SJCRH30 (cell line): ENCODE measurements at regions not wholly inside any gene's neighbourhood (a gene's known extent, or its start where the extent isn't known, plus 50 kb on each side); places are given as distances from the start of the nearest gene placed in this dataset.
"Not testable (repeated sequence)": the region's sequence is repeated elsewhere in the genome, so short reads cannot be mapped to it uniquely, and the experiment has no call there.

Experiments used
- DNase-seq, 2 experiments: peaks; one replicate each; pipeline ENCODE4 v3.0.0-alpha.2; 2015 to 2020
- H3K27ac ChIP-seq: fragments of 250-450 bp; sonication (Bioruptor Pico); 2 replicates; pipeline ENCODE4 v1.5.1; 2020; ENCODE audit warnings: mild to moderate bottlenecking, moderate library complexity
- H3K27me3 ChIP-seq: fragments of 250-450 bp; sonication (Bioruptor Pico); 2 replicates; pipeline ENCODE4 v1.5.1; 2020; ENCODE audit warnings: mild to moderate bottlenecking, moderate library complexity
- H3K36me3 ChIP-seq: fragments of 250-450 bp; sonication (Bioruptor Pico); 2 replicates; pipeline ENCODE4 v1.5.1; 2020; ENCODE audit warnings: mild to moderate bottlenecking, moderate library complexity
- H3K4me1 ChIP-seq: fragments of 250-450 bp; sonication (Bioruptor Pico); 2 replicates; pipeline ENCODE4 v1.5.1; 2020; ENCODE audit warnings: mild to moderate bottlenecking, moderate library complexity
- H3K4me3 ChIP-seq: fragments of 250-450 bp; sonication (Bioruptor Pico); 2 replicates; pipeline ENCODE4 v1.5.1; 2020; ENCODE audit warnings: mild to moderate bottlenecking, moderate library complexity
- H3K9me3 ChIP-seq: fragments of 250-450 bp; sonication (Bioruptor Pico); replicated peaks from 2 replicates; pipeline ENCODE4 v1.5.1; 2020; ENCODE audit warnings: mild to moderate bottlenecking, moderate library complexity

DNA sequence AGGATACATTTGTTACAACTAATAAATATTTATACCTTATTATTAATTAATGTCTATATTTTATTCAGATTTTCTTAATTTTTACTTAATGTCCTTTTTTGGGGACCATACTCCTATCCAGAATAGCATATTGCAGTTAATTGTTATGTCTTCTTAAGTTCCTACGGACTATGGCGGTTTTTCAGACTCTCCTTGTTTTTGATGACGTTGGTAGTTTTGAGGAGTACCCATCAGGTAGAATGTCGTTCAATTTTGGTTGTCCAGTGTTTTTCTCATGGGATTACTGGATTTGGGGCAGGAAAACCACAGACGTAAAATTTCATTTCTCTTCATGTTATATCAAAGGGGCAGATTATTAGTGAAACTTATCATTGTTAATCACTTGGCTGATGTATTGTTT is 223.7 kb downstream of the ISL1 start:
- H3K27me3 ChIP-seq = no peaks in the 10 kb centered on the region
- H3K4me3 ChIP-seq = no peak overlapping the region
- DNase-seq = no peak
- H3K9me3 ChIP-seq = no peaks in the 10 kb centered on the region
- no peaks in the 10 kb centered on the region for H3K4me1 ChIP-seq
- H3K27ac ChIP-seq = no peak overlapping the region
- no peaks in the 10 kb centered on the region for H3K36me3 ChIP-seq

DNA sequence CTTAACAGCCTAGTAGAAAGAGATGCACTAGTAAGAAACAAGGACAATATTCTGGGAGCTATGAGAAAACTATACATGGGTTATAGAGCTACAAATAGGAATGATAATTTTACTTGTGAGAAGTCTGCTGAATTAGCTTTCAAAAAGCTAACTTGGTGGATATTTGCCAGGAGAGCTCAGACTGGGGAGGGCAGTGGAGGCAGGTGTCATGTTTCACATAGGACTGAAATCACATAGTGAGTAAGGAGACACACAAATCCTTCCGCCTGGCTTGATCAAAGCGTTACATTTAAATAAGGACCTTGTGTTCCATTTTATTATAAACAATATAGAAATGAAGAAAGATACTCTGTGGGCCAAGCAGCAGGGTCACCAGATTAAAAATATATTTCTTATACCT is 235.0 kb downstream of the ISL1 start:
- no peaks in the 10 kb centered on the region for H3K4me1 ChIP-seq
- peak in 1 of 2 experiments; percentile 14 for DNase-seq
- H3K4me3 ChIP-seq = no peak overlapping the region

DNA sequence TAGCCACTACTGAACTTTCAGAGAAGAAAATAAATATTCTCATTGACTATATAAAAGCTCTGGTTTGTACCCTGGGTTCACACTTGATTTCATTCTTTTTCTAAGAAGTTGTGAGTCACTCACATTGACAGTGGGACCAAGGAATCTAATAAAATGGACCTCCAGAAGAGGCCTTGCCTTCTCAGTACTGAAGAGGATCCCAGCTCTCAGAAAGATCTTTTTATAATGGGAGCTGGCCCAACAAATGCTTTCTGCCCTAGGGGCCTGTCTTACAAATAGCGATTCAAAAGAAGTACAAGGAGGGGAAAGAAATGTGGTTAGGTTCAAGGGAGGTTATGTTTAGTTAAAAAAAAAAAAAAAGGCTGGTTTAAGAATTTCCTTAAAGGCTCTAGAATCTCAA is 237.9 kb downstream of the ISL1 start:
- DNase-seq = no peak
- Histone ChIP-seq H3K27me3 (no peaks in the 10 kb centered on the region), H3K27ac (no peak overlapping the region), H3K4me3 (no peak overlapping the region), H3K36me3 (no peaks in the 10 kb centered on the region), H3K4me1 (no peaks in the 10 kb centered on the region), H3K9me3 (no peaks in the 10 kb centered on the region)

More for the DNA sequence above, 235.0 kb downstream of the ISL1 start:
- Histone ChIP-seq H3K27me3 (no peaks in the 10 kb centered on the region), H3K9me3 (no peaks in the 10 kb centered on the region), H3K36me3 (no peaks in the 10 kb centered on the region), H3K27ac (no peak overlapping the region)

DNA sequence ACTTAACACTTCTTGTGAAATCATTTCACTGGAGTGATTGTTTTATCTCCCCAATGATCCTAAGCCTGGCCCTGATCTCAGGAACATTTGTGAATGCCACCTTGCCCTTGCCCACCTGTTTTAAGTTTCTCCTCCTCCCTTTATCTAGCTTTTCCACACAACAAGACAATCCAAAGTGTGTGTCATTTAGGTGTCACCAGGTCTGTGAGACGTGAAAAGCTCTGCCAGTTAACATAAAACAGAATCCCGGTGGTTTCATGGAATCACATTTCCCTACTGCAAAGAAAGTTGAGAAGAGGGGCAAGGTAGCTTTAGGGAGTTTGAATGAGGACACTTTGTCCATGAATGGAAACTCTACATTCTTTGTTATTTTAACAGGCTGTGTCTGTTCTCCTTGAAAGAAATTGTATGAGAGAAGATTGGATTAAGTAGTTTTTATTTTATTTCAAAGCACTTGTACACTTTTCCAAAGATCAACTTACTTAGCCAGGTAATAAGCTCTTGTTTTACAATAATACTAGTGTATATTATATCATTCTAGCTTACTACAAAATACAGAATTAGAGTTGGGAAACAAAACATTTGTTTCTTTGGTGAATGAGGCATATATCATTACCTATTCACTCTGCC is 239.0 kb downstream of the ISL1 start:
- H3K9me3 ChIP-seq = no peaks in the 10 kb centered on the region
- DNase-seq = no peak
- H3K27ac ChIP-seq = no peak overlapping the region
- no peaks in the 10 kb centered on the region for H3K36me3 ChIP-seq
- H3K4me1 ChIP-seq = no peaks in the 10 kb centered on the region
- H3K4me3 ChIP-seq = no peak overlapping the region
- H3K27me3 ChIP-seq = no peaks in the 10 kb centered on the region

GRCh38 chr5:51625224-51625968 is 242.1 kb downstream of the ISL1 start:
- no peaks in the 10 kb centered on the region for H3K4me1 ChIP-seq
- no peak overlapping the region for H3K27ac ChIP-seq
- H3K27me3 ChIP-seq = no peaks in the 10 kb centered on the region
- no peak overlapping the region for H3K4me3 ChIP-seq
- DNase-seq = no peak
- no peaks in the 10 kb centered on the region for H3K9me3 ChIP-seq
- no peaks in the 10 kb centered on the region for H3K36me3 ChIP-seq

DNA sequence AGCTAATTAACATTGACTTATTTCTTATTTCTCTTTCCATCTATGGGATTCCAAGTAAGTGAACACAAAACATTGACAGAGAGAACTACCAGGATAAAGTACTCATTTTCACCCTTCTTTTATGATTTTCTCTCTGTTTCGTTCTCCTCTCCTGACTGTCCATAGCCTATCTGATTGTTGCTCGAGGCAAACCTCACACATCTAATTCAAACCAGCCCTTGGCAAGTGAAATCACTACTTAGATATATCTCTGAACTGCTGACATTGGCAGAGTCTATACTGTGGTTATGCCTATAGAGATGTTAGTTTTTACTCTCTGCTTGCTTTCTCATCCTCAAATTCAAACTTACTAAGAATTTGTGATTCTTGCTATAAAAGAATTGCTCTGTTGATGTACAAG is 248.8 kb downstream of the ISL1 start:
- H3K27ac ChIP-seq = no peak overlapping the region
- no peaks in the 10 kb centered on the region for H3K9me3 ChIP-seq
- H3K4me1 ChIP-seq = no peaks in the 10 kb centered on the region
- H3K27me3 ChIP-seq = no peaks in the 10 kb centered on the region
- no peaks in the 10 kb centered on the region for H3K36me3 ChIP-seq
- no peak for DNase-seq
- H3K4me3 ChIP-seq = no peak overlapping the region

DNA sequence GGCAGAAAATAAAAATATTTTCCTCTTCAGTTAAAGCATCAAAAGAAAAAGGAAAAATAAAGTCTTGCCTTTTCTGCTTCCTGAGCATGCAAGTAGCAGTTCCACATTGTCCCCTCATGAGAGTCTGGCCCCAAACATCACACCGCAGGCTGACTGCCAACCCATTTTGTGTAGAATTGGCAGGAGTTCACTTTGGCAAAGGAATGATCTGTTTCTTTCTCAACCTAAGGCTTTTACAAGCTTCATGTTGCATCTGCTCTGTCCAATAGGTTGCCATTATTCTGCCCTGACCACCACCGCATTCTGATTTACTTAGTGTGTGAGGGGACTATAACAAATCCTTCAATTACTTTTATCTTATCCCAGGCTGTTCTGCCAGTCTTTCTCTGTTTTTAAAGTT is 249.5 kb downstream of the ISL1 start:
- Histone ChIP-seq H3K36me3 (no peaks in the 10 kb centered on the region), H3K4me3 (no peak overlapping the region), H3K27me3 (no peaks in the 10 kb centered on the region), H3K9me3 (no peaks in the 10 kb centered on the region), H3K27ac (no peak overlapping the region), H3K4me1 (no peaks in the 10 kb centered on the region)
- no peak for DNase-seq

DNA sequence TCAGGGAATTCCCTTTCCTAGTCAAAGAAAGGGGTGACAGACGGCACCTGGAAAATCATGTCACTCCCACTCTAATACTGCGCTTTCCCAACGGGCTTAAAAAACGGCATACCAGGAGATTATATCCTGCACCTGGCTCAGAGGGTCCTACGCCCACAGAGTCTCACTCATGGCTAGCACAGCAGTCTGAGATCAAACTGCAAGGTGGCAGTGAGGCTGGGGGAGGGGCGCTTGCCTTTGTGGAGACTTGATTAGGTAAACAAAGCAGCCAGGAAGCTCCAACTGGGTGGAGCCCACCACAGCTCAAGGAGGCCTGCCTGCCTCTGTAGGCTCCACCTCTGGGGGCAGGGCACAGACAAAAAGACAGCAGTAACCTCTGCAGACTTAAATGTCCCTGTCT is 253.7 kb downstream of the ISL1 start:
- not testable (repeated sequence) for H3K27me3 ChIP-seq, H3K4me3 ChIP-seq, H3K36me3 ChIP-seq, DNase-seq, H3K27ac ChIP-seq, H3K4me1 ChIP-seq, H3K9me3 ChIP-seq

GRCh38 chr5:51644976-51645375 is 261.7 kb downstream of the ISL1 start:
- Histone ChIP-seq H3K27ac (no peak overlapping the region), H3K4me3 (no peak overlapping the region), H3K27me3 (no peaks in the 10 kb centered on the region), H3K9me3 (no peaks in the 10 kb centered on the region), H3K4me1 (no peaks in the 10 kb centered on the region), H3K36me3 (no peaks in the 10 kb centered on the region)
- no peak for DNase-seq

DNA sequence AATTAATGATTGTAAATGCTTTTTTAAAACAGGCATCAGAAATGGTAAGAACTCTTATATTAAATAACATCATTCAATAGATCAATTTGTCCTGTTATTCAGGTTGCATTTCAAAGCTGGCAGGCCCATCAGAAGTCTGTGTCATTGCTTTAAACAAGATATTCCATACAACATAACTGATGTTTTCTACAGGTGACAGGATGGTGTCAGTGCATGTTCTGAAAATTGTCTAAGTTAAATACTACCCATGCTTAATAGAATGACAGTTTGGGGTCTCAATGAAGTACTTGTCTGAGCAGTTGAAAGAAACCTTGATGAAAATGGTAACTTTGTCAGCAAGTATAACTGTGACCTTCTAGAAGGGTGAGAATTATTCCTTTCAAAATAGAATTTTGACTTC is 263.2 kb downstream of the ISL1 start:
- Histone ChIP-seq H3K4me1 (no peaks in the 10 kb centered on the region), H3K4me3 (no peak overlapping the region), H3K27me3 (no peaks in the 10 kb centered on the region), H3K9me3 (no peaks in the 10 kb centered on the region), H3K36me3 (no peaks in the 10 kb centered on the region), H3K27ac (no peak overlapping the region)
- no peak for DNase-seq

DNA sequence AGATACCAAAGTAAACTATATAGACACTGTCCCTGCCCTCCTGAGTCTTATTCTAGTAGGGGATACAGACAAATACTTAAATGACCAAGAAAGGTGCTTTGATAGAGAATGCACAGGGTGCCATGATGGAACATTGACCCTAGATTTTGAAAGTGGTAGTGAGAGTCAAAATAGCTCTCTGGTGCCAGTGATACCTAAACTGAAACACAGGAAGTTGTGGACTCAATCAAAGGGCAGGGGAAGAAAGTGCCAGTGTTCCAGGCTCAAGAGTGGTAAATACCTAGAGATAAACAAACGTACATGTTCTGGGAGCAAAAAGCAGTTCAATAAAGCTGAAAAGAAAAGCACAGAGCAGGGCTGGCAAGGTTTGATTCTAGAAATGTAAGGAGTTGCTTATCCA is 267.6 kb downstream of the ISL1 start:
- Histone ChIP-seq H3K4me3 (no peak overlapping the region), H3K27me3 (no peaks in the 10 kb centered on the region), H3K4me1 (no peaks in the 10 kb centered on the region), H3K27ac (no peak overlapping the region), H3K36me3 (no peaks in the 10 kb centered on the region), H3K9me3 (no peaks in the 10 kb centered on the region)
- no peak for DNase-seq

DNA sequence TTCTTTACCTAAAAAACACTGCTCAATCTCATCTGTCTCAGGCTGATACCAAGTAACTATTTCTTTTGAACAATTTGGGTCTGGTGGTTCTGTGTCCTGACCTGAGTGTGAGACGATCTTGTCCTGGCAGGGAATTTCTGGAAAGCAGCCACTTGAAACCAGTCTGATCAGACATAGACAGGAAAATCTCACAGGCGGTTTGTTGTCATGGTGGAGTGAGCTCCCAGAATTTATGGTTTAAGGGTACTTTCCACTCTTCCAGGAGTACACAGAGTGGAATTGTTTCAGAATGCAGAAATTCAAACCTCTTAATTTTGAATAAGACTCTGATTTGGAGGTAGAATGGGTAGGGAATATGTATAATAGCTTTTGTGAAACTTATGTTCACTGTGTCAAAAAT is 268.2 kb downstream of the ISL1 start:
- no peak for DNase-seq
- Histone ChIP-seq H3K36me3 (no peaks in the 10 kb centered on the region), H3K27ac (no peak overlapping the region), H3K4me3 (no peak overlapping the region), H3K4me1 (no peaks in the 10 kb centered on the region), H3K27me3 (no peaks in the 10 kb centered on the region), H3K9me3 (no peaks in the 10 kb centered on the region)

GRCh38 chr5:51651889-51652288 is 268.6 kb downstream of the ISL1 start:
- no peaks in the 10 kb centered on the region for H3K4me1 ChIP-seq
- no peaks in the 10 kb centered on the region; the same call in 1 of the 2 replicates for H3K27me3 ChIP-seq
- no peak overlapping the region for H3K4me3 ChIP-seq
- H3K9me3 ChIP-seq = no peaks in the 10 kb centered on the region
- no peak for DNase-seq
- H3K27ac ChIP-seq = no peak overlapping the region
- no peaks in the 10 kb centered on the region for H3K36me3 ChIP-seq

GRCh38 chr5:51652980-51653379 is 269.7 kb downstream of the ISL1 start:
- no peaks in the 10 kb centered on the region for H3K4me1 ChIP-seq
- H3K9me3 ChIP-seq = no peaks in the 10 kb centered on the region
- no peak overlapping the region for H3K27ac ChIP-seq
- no peaks in the 10 kb centered on the region for H3K36me3 ChIP-seq
- no peak for DNase-seq
- H3K27me3 ChIP-seq = no peaks in the 10 kb centered on the region; the same call in 1 of the 2 replicates
- no peak overlapping the region for H3K4me3 ChIP-seq

DNA sequence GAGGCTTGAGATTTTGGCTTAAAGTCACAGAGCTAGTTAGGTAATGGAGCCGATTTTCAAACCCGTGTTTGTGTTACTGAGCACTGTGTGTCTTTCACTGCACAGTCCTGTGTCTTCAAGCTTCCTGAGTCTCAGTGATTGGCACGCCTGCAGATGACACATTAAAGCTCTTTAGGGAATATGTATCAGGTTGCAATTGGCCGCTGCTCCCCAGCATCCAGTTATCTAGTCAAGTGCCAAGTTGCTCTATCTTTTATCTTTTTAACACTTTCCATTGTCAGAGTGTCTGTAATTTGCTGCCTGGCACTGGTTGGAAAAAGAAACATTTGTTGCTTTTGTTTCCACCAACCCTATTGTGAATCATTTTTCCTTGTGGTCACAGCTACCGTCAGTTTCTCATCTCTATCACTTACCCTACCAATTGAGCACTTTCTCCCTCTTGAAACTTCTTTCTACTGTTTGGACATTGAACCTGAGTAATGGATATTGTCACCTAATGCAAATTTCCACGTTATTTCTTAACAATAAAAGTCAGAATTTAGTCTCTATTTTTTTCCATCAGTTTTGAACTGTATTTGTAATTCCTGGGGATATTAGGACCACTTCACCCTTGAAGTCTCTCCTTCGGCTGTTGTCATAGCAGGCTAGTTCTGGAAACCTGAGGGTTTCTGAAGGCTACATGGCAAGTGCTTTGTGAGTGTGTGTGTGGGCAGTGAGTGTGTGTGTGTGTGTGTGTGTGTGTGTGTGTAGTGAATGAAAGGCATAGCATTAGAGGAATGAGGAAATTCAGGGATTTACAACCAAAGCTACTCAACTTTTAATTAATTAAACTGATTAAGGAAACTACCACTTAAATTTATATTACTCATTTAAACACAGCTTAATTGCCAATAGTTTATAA is 274.3 kb downstream of the ISL1 start:
- Histone ChIP-seq H3K27me3 (no peaks in the 10 kb centered on the region; the same call in 1 of the 2 replicates), H3K4me1 (no peaks in the 10 kb centered on the region), H3K4me3 (no peak overlapping the region), H3K36me3 (no peaks in the 10 kb centered on the region), H3K9me3 (no peaks in the 10 kb centered on the region), H3K27ac (no peak overlapping the region)
- DNase-seq = peak in 1 of 2 experiments; percentile 8
